ENCODE measurements at regions not wholly inside any gene's neighbourhood (a gene's known extent, or its start where the extent isn't known, plus 50 kb on each side); places are given as distances from the start of the nearest gene placed in this dataset.
A peak's percentile ranks its signal among the peaks of the same experiment; 100 is the strongest.

DNA sequence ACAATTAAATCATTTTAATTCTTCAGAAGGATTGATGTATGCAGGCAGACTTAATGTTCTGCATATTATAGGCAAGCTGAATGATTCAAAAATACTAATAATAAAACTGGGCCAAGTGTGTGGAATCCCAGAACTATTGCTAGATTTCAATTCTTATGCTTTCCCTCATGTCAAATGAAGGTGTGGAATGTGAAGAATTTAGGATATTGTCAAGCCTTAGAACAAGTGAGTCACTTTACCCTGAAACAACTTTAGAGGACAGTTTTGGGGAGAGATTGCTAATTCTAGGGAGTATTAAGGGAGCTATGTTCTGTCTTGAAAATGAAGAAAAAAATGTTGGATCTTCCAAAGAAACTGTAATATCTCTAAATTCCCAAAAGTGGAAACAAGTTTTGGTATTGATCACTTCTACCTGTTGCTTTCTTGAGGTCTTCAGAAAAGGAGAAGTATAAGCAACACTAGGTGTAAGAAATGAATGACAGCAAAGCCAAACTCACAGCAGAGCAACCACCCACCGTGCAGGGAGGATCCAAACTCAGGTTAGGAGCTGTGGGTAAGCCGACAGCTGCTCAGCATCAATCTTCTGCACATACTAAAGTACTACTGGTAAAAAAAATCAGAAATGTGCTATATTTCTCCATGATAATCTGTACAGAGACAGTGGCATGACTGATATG lies 818.1 kb downstream of the SLC4A3 start:
- ATAC-seq (no peak), DNase-seq (no peak)
- intact Hi-C loops (cut with DNase I), result no loop called here

GRCh38 chr2:220446106-220446712 lies 818.8 kb downstream of the SLC4A3 start:
- intact Hi-C loops (cut with DNase I), result no loop called here
- ATAC-seq (no peak), DNase-seq (no peak)

DNA sequence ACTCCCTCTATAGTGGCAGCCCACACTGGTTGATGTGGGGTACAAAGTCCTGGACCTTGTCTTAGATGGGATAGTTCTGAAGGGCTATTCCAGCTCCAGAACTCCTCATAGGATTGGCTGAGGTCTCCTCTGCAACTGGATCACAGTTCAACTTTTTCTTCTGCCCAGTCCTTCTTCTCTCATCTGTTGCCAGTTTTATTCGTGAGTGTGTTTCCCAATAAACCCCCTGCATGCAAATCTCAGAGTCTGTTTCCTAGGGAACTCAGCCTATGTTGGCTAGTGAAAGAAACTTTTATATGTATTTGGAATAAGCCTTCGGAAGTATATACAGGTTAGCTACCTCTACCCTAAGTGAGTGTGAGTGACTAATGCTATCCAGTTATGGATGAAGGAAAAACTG lies 823.4 kb downstream of the SLC4A3 start:
- intact Hi-C loops (cut with DNase I), result no loop called here
- ATAC-seq, result no peak
- DNase-seq, result no peak

- no peak for ATAC-seq
- DNase-seq, result no peak
- intact Hi-C loops (cut with DNase I), result no loop called here
Observed at GRCh38 chr2:220451438-220451837, 824.0 kb downstream of the SLC4A3 start.

GRCh38 chr2:220452561-220452960 lies 825.1 kb downstream of the SLC4A3 start:
- ATAC-seq, result no peak
- no peak for DNase-seq
- intact Hi-C loops (cut with DNase I), result no loop called here

GRCh38 chr2:220455351-220455990 lies 828.0 kb downstream of the SLC4A3 start:
- no peak for ATAC-seq
- intact Hi-C loops (cut with DNase I), result no loop called here
- no peak for DNase-seq

- DNase-seq (no peak), ATAC-seq (no peak)
- intact Hi-C loops (cut with DNase I), result no loop called here
Observed at GRCh38 chr2:220458051-220458450, 830.6 kb downstream of the SLC4A3 start.

DNA sequence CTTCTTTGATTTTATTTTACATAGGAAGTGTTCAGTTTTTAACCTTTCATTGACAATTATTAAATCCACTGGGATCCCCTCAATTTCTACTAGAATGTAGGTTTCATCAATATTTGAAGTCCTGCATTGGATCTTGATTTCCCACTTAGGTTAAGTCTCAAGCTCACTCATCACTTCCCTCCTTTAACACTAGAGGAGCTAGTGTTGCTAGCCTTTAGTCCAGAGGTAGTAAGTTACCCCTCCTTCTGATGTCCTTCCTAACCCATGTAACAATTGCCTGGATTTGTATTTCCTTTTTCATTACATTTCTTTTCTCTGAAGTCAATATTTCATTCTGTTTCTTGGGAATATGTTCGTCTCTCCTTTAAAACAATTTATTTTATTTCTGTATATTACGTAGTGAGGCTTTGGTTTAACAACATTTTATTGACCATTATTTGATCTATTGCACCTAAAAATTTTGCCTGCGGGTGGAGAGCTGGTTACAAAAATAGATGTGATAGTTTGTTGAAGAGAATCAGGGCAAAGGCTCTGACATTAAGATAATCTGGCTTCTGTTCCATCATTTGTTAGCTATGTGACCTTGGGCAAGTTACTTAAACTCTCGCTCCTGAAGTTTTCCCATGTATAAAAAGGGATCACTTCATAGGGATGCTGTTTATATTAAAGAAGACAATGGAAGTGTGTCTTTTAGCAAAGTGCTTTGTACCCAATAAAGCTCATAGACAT lies 833.0 kb downstream of the SLC4A3 start:
- DNase-seq (no peak), ATAC-seq (no peak)
- intact Hi-C loops (cut with DNase I), result loop anchor here in 1 of 2 donors (5.0 to 10.0 kb wide), 3 partner anchors 214 to 1112 kb away; partner anchors contain the start of gene EPHA4

DNA sequence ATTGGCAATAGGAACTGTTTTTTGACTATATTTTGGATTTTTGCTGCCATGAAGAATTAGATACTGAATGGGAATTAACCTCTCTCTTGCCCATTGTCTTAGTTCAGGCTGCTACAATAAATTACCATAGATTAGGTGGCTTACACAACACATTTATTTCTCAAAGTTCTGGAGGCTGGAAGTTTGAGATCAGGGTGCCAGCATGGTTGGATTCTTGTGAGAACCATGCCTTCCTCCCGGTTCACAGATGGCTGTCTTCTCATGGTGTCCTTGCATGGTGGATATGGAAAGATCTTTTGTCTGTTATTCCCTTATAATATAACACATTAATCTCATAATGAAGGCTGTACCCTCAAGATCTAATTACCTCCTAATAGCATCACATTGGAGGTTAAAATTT lies 836.4 kb downstream of the SLC4A3 start:
- no peak for ATAC-seq
- no peak for DNase-seq
- intact Hi-C loops (cut with DNase I), result loop anchor here in 1 of 2 donors (5.0 to 10.0 kb wide), 3 partner anchors 211 to 1108 kb away; partner anchors contain the start of gene EPHA4

GRCh38 chr2:220465700-220466099 lies 838.3 kb downstream of the SLC4A3 start:
- ATAC-seq (peak in 1 of 2 donors; percentile 53), DNase-seq (no peak)
- intact Hi-C loops (cut with DNase I), result loop anchor here in 1 of 2 donors (10.0 kb wide), 2 partner anchors 209 to 361 kb away; no protein-coding TSS in a partner anchor

GRCh38 chr2:220466251-220466691 lies 838.8 kb downstream of the SLC4A3 start:
- DNase-seq, result no peak
- intact Hi-C loops (cut with DNase I), result loop anchor here in 1 of 2 donors (10.0 kb wide), 2 partner anchors 209 to 361 kb away; no protein-coding TSS in a partner anchor
- ATAC-seq, result peak in 1 of 2 donors; percentile 80

DNA sequence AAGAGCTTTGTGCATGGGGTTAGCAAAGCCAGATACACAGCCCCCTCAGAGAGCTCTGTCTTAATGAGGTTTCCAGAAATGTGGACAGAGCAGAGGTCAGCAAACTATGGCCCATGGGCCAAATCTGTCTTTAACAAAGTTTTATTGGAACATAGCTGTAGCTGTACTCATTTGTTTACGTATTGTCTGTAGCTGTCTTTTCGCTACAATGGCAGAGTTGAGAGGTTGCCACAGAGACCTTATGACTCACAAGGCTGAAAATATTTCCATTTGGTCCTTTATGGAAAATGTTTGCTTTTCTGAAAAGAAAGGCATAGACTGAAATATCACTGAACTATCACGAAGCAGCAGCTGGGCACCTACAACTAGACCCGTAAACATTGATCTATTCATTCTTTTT lies 841.8 kb downstream of the SLC4A3 start:
- no peak for DNase-seq
- intact Hi-C loops (cut with DNase I), result loop anchor here in 1 of 2 donors (10.0 kb wide), 2 partner anchors 206 to 364 kb away; no protein-coding TSS in a partner anchor
- peak in 1 of 2 donors; percentile 28 for ATAC-seq

DNA sequence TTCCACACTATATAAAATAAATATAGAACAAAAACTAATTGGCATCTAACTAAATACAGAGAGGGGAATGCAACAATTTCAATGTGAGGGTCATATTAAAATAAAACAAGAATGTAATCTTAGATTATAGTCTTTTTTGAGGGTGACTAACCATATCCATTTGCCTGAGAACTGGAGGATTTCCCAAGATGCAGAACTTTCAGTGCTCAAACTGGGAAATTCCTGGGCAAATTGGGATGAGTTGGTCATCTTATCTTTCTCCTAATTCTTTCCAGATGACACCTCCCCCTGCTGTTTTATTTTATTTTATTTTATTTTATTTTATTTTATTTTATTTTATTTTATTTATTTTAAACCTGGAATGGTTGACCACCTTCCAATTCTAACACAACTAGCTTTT lies 846.2 kb downstream of the SLC4A3 start:
- ATAC-seq (no peak), DNase-seq (no peak)
- intact Hi-C loops (cut with DNase I), result no loop called here

GRCh38 chr2:220476877-220477276 lies 849.4 kb downstream of the SLC4A3 start:
- intact Hi-C loops (cut with DNase I), result no loop called here
- DNase-seq (no peak), ATAC-seq (no peak)

DNA sequence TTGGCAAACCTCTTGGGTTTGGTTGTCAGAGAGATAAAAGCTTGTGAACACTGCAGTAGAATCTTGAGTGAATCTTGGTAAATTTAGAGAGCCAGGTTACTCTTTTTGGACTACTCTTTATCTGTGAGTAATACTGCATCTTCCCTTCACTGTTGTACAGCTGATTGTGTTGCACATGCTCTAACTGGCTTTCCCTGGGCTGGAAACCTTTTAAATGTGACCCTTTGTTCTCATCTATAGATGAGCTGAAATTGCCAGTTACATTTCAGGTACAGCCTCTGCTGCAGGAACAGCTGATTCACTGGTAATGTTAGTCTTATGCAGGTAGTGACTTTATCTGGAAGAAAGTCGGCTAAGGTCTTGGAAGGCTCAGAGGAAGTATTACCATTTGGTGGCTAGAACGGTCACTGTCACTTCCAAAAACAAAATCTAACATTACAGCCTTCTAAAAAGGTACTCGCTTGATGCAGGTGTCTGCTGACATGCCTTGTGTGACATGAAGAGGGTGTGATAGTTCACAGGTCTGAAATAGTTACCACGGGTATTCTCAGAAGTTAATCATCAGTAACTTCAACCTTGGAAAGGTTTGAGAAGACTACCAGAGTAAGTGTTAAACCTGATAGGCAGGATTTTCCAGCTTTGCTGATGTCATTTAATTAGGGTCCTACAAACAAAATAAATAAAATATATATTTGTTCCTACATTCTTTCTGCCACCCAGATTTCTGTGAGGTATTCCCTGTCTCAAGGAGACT lies 851.1 kb downstream of the SLC4A3 start:
- ATAC-seq, result peak; percentile 59 to 70
- intact Hi-C loops (cut with DNase I), result loop anchor here in 1 of 2 donors (2.0 kb wide), 1 partner anchor 84 kb away; no protein-coding TSS in a partner anchor

DNA sequence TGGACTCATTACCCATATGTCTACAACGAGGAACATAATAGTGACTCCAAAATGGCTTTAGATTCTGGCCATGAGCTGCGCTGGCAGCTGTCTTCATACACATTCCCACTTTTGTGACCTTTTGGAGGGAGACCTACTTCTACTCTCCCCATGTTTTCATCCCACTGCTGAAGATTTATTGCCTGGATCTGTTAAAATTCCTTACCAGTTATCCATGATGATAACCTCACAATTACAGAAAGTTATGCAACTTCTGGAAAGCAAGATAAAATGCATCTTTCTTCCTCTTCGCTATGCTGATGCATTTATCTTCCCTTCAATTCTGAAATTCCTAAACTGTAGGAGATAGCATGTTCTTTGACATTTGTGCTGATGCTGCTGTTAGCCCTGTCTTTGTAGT lies 855.3 kb downstream of the SLC4A3 start:
- DNase-seq, result no peak

More for the DNA sequence above, 851.1 kb downstream of the SLC4A3 start:
- no peak for DNase-seq

GRCh38 chr2:220489121-220489520 lies 861.7 kb downstream of the SLC4A3 start:
- no peak for ATAC-seq
- intact Hi-C loops (cut with DNase I), result no loop called here

More for the DNA sequence above, 855.3 kb downstream of the SLC4A3 start:
- peak in 1 of 2 donors; percentile 22 for ATAC-seq
- intact Hi-C loops (cut with DNase I), result no loop called here

DNA sequence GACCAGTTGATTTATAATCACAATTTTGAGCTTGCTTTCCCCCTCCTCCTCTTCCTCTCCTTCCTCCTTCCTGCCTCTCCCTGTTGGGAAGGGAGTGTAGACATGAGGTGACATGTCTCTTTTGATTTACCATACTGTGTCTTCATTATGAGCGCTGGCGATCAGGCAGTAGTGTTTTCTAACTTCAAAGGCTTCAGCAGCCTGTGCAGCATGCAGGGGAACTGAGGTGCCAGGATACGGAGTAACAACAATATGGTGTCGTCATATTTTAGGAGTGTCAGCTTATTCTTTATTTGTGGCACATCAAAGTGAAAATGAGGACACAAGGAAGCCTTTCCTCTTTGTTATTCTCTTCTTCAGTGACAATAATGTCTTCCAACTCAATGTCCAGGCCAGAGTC lies 864.2 kb downstream of the SLC4A3 start:
- intact Hi-C loops (cut with DNase I), result no loop called here

More at GRCh38 chr2:220489121-220489520, 861.7 kb downstream of the SLC4A3 start:
- DNase-seq, result no peak

More for the DNA sequence above, 864.2 kb downstream of the SLC4A3 start:
- DNase-seq, result no peak
- no peak for ATAC-seq
